ENCODE measurements at regions not wholly inside any gene's neighbourhood (a gene's known extent, or its start where the extent isn't known, plus 50 kb on each side); places are given as distances from the start of the nearest gene placed in this dataset.
"Not testable (repeated sequence)": the region's sequence is repeated elsewhere in the genome, so short reads cannot be mapped to it uniquely, and the experiment has no call there.

GRCh38 chr5:38790891-38791290 is 54.9 kb upstream of the OSMR start:
- H3K4me3 ChIP-seq (ENCODE audit: low read depth, poor library complexity, severe bottlenecking) = no peak overlapping the region
- 70 to 71% methylated on average over 2 of the region's 2 CpGs for WGBS, 2 donors
- TF ChIP-seq CTCF (IDR thresholded peaks at IDR 0.05) (no peak), POLR2A (IDR thresholded peaks at IDR 0.05) (no peak)
- intact Hi-C loops (cut with DNase I; ENCODE audit: low total_unique reads) = no loop called here
- DNase-seq (ENCODE audit: low spot score in 2 of 2) = no peak

- 83 to 88% methylated on average over 3 of the region's 3 CpGs for WGBS, 2 donors
These were observed 52.7 kb upstream of the OSMR start for GRCh38 chr5:38793099-38793498.

GRCh38 chr5:38794037-38794436 is 51.8 kb upstream of the OSMR start:
- DNase-seq (ENCODE audit: low spot score in 2 of 2); H3K4me3 ChIP-seq (ENCODE audit: low read depth, poor library complexity, severe bottlenecking); intact Hi-C loops (cut with DNase I; ENCODE audit: low total_unique reads): not testable (repeated sequence)
- 82 to 87% methylated on average over 7 of the region's 7 CpGs for WGBS, 2 donors

More at GRCh38 chr5:38793099-38793498, 52.7 kb upstream of the OSMR start:
- TF ChIP-seq CTCF (IDR thresholded peaks at IDR 0.05) (no peak), POLR2A (IDR thresholded peaks at IDR 0.05) (no peak)
- no peak overlapping the region for H3K4me3 ChIP-seq (ENCODE audit: low read depth, poor library complexity, severe bottlenecking)
- intact Hi-C loops (cut with DNase I; ENCODE audit: low total_unique reads) = no loop called here
- DNase-seq (ENCODE audit: low spot score in 2 of 2) = no peak

GRCh38 chr5:38794986-38795385 is 50.8 kb upstream of the OSMR start:
- DNase-seq (ENCODE audit: low spot score in 2 of 2) = no peak
- no peak for TF ChIP-seq CTCF (IDR thresholded peaks at IDR 0.05)
- no peak overlapping the region for H3K4me3 ChIP-seq (ENCODE audit: low read depth, poor library complexity, severe bottlenecking)
- WGBS, 2 donors = 87 to 96% methylated on average over 5 of the region's 5 CpGs
- intact Hi-C loops (cut with DNase I; ENCODE audit: low total_unique reads) = no loop called here

GRCh38 chr5:38795986-38796741 is 49.6 kb upstream of the OSMR start:
- intact Hi-C loops (cut with DNase I; ENCODE audit: low total_unique reads) = no loop called here
- DNase-seq (ENCODE audit: low spot score in 2 of 2) = peak; percentile 80 to 95
- WGBS, 2 donors = 37 to 39% methylated on average over 6 of the region's 6 CpGs

More at GRCh38 chr5:38795986-38796741, 49.6 kb upstream of the OSMR start:
- H3K4me3 ChIP-seq (ENCODE audit: low read depth, poor library complexity, severe bottlenecking) = no peak overlapping the region
- TF ChIP-seq CTCF (IDR thresholded peaks at IDR 0.05) (no peak), POLR2A (IDR thresholded peaks at IDR 0.05) (no peak)

All from lower leg skin (tissue), 4 donors.